ENCODE measurements at regions not wholly inside any gene's neighbourhood (a gene's known extent, or its start where the extent isn't known, plus 50 kb on each side); places are given as distances from the start of the nearest gene placed in this dataset.

DNA sequence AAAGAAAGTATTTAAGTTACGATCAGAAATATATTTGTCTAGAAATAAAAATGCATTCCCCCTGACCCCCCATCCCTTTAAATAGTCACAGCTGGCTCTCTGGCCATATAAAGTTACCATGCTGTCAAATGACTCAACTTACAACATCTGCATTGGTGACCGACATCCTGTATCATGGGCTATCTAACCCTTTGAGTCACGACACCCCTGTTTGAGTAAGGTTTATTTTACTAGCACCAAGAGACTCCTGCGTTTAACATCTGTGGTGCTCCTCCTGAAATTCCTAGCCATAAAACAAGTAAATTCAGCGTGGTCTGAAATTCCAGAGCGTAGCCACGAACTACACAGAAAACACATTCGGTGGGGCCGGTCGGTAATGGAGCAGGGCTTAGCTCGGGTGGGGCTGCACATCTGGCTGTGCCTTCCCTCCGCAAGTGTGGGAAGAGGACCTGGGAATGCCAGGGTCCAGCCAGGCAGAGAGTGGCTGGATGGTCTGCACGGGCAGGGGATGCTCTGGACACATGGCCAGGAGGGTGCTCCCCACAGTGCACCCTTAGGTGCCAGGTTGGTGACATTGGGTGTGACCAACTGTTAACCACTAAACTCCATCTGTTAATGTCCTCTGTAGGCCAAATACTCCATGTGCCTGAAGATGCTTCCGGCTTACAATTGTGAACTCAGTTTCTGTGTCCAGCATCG, 53.0 kb upstream of the CLDN14 start:
- DNase-seq: no peak

DNA sequence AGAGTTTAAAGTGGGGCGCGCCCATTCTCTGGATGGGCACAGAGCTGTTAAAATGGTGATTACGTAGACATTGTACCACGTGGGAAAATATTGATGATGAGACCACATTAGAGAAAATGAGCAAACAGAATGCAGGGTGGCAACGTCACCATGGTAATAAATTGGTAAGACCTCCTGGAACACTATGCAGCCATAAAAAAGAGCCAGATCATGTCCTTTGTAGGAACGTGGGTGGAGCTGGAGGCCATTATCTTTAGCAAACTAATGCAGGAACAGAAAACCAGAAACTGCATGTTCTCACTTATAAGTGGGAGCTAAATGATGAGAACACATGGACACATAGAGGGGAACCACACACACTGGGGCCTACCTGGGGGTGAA, 53.5 kb upstream of the CLDN14 start:
- DNase-seq: no peak

DNA sequence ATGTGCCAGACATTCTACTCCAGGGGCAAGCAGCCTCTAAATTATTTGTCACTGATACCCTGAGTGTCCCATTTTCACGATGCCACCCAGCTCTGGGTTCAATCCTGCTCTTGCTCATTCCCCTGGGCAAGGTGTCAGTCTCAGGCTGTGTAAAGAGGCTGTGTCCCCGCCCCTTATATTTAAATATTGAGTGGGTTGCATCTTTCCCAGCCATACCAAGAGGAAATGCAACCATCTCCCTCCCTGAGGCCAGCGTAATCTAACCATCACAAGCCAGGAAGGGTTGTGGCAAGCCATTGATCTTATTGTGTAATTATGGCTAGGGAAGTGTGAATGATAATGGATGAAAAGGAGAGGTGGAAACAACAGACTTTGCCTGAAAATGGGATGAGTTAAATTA, 54.7 kb upstream of the CLDN14 start:
- DNase-seq: no peak

DNA sequence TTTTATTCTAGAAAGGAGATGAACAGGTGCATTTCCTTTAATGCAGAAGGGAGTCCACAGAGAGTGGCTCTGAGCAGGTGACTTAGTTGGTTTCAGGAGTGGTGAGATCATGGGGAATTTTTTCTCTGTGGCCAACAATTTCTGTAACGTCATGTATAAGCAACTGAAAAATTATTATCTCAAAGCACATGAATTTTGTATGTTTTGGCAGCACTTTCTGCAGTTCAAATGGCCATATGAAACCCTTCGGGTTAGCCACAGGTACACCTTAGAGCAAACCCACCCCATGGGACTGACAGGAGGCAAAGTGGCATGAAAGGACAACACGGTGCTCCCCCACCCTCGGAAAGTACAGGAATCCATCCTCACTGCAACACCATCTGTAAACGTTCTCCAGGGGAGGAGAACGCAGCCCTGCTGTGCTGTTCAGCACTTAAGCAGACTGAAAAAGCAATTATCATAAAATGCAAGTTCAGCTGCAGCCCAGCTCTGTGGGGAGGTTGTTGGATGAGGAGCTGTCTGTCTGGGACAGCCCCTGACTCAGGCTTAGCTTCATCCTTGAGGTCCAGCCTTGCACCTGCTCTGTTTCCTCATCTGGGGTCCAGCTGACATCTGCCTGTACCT, 55.8 kb upstream of the CLDN14 start:
- no peak for DNase-seq

DNA sequence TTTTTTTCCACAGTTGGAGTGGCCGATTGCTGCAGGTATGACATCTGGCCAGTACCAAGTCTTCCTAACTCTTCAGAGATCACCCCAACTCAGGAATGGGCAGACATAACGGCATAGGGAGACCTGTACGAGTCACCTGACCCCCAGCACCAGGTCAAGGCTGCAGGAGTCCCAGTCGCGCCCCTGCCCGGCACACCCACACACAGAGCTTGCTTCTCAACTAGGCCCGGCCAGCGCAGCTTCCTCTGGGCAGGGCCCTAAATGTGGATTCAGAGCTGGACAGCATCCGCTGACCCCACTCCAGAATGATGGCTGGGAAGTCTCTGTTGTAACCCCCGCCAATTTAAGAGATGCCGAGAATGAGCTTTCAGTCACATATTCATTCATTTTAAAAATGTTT, 58.8 kb upstream of the CLDN14 start:
- no peak for DNase-seq

DNA sequence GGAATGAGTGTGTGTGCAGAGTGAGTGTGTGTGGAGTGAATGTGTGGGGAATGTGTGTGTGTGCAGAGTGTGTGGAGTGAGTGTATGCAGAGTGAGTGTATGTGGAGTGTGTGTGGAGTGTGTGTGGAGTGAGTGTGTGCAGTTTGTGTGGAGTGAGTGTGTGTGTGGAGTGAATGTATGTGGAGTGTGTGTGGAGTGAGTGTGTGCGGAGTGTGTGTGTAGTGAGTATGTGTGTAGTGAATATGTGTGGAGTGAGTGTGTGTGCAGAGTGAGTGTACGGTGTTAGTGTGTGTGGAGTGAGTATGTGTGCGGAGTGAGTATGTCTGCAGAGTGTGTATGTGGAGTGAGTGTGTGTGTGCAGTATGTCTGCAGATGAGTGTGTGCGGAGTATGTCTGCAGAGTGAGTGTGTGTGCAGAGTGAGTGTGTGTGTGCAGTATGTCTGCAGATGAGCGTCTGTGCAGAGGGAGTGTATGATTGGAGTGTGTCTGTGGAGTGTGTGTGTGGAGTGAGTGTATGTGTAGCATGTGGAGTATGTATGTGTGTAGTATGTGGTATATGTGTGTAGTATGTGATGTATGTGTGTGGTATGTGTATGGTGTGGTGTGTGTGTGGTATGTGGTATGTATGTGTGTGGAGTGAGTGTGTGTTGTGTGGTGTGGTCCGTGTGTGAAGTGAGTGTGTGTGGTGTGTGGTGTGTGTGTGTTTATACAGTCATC, 59.7 kb upstream of the CLDN14 start:
- DNase-seq: no peak

DNA sequence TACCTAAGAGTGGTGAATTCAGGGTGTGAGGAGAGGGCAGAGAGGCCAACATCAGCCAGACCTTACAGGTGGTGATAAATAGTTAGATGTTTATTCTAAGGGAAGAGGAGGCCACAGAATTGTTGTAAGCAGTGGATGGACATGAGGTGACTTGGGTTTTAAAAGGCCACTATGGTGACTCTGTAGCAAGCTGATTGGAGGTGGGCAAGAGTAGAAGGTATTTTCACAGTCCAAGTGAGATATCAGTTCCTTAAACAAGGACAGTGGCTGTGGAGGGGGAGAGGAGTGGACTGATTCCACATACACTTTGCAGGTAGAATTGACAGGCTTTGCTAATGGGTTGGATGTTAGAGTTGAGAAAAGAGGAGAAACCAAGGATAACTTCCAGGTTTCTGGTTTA, 60.8 kb upstream of the CLDN14 start:
- no peak for DNase-seq

DNA sequence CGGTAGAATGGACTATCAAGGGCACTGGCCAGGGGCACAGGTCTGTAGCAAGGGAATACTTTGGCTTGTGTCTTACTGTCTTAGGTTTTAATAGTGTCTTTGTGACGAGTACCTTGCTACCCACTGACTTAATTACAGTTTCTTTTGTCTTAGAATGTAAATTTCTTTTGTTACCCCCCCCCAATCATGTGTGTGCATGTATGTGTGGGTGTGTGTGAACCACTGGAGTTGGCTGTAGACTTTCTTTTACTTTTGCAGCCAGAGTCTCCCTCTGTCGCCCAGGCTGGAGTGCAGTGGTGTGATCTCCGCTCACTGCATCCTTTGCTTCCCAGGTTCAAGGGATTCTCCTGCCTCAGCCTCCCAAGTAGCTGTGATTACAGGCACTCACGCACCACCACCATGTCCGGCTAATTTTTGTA, 61.8 kb upstream of the CLDN14 start:
- DNase-seq: no peak

DNA sequence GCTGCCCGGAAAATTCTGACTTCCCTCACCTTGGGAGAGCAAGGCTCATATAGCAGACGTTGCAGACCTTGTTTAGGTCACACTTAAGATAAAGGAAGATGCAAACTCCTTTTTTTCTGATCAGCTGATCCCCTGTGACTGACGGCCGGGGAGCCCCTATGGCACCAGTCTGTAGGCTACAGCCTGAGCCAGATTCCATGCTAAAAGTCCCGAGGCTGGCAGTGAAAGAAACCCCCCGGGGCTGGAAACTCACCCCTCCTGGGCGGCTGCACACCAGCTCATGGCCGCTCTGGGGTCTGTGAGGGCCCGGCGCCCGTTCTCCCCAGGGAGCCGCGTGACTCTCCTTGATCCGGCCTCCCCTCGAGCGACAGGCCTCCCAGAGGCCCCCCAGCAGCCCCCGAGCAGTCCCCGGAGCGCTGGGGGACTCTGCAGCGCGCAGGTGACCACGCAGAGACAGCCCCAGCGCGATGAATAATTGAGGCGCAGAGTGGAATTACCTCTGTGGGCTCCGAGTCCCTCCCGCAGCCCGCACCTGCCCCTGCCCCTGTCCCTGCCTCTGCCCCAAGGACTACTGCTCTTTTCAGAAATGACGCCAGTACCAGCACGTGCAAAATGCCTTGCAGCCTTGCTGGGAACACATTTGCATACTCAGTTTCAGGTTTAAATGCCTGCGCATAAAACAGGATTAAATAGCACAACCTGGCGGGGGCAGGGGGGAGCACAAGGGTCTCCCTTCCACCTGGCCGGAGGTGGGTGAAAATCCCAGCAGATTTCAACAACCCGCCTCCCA, 62.6 kb upstream of the CLDN14 start:
- no peak for DNase-seq

DNA sequence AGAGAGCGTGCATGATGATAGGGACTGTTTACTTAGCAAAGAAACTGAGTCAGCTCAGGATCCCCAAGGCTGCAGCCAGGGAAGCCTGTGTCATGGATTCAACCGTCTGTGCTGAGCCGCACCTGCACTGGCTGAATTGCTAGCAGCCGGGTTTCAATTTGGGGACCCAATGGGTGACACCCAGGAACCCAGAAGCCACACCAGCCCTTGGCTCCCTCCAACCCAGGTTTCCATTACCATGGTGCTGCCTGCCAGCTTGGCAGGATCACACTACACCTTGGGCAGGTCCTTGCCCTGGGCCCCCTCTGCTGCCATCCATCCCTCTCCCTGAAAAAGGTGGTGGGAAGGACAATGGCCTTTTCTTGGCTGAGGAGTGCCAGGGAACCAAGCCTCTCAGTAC, 64.0 kb upstream of the CLDN14 start:
- no peak for DNase-seq

DNA sequence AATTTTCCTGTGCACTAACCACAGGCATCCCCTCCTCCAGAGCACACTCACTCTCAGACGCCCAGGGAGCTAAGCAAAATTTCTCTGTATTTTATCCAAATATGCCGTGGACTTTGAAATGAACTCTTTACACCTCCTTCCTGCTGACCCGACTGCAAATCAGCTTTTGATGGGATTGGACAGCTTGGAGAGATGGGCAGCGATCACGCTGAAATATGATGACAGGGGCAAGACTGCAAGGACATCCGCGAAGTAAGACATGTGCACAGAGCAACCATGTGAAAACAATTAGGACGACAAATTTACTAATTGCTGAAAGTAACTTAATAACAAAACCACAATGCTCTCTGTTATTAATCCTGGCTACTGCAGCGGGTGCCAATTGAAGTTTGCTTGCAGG, 64.6 kb upstream of the CLDN14 start:
- no peak for DNase-seq

DNA sequence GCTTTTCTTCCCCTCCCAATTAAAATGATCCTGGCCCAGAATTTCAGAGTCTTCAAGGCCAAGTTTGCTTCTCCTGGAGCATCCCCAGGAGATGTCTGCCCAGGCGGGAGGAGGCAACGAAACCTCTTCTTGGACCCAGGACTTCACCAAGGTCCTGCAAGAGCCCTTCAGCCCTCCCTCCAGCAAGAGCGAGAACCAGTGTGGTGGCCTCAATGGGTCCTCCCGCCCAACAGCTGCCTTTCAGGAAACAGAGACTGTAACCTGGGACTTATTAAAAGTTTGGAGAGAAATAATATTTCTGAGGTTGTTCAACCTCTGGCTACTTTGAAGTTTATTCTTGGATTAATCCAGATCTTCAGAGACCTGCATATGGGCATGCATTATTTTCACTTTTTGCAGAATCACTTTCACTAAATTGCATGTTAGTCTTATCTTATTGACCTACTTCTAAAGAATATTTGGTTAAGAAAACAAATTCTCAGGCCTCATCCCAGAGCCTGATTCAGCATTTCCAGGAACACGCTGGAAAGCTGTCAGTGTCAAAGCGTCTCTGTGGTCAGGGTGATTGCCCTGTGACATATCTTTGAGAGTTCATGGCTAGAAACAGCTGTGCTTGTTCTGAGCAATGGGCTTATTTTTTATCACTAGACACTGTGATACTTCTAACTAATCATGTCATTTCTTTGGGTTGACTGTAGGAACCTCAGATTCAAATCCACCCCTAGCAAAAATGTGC, 66.0 kb upstream of the CLDN14 start:
- peak; percentile 19 for DNase-seq

DNA sequence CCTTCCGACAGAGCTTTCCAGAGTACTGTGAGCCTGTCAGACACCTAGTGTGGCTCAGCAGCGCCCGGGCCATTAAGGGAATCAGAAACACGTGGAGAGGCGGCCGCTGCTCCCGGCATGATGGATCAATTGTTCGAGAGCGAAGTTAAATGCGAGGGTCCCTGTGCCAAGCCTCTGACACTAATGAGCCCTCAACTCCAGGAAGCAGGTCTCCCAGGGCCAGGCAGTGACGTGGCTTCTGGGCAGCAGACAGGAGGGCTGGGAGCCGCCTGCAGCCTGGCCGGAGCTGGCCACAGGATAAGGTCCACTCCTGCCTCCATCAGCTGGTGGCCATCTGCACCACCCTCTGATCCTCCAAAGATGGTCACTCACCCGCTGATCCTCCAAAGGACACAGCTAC, 67.5 kb upstream of the CLDN14 start:
- DNase-seq: no peak

DNA sequence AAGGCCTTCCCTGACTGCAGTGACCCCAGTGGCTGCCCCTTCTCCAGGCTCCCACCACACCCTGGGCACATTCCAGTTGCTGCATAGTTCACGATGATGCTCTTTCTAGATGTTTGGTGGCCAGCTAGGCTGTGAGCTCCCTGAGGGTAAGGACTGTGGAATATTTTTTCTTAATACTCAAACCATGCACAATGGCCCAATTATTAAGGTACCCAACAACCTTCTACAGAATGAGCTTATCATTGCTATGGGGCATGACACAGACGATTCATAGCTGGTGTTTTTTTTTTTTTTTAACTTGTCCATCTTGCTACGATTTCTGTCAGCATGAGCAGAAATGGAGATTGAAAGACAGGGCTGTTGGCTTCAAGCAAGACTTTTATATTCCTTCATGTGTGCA, 68.9 kb upstream of the CLDN14 start:
- no peak for DNase-seq

DNA sequence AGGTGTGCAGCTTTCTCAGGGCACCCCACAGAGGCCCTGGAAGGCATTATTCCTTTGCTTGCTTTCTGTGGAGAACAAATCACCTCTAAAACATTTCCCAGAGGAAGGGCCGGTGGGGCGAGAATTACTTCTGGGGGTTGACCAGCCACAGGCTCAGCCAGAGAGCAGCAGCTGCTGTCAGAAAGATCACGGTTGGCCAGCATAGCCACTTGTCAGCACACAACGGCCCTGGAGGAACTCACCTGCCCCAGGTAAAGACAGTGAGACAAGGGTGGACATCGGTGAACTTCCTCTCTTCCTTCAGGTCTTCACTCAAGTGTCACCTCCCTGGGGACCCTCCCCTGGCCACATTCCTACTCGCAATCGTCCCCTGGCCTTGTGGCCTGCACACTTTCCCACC, 69.5 kb upstream of the CLDN14 start:
- no peak for DNase-seq

DNA sequence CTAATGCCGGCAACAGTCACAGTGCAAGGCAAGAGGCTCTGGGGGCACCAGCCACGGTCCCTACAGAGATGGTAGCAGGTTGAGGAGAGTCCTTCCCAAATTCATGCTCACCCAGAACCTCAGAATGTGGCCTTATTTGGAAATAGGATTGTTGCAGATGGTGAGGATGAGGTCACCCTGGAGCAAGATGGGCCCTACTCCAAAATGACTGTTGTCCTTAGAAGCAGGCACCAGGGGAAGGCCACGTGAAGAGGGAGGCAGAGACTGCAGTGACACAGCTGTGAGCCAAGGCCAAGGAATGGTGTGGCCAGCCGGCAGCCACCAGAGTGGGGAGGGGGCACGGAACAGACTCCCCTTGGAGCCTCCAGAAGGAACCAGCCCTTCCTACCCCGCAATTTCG, 70.8 kb upstream of the CLDN14 start:
- peak; percentile 54 for DNase-seq

DNA sequence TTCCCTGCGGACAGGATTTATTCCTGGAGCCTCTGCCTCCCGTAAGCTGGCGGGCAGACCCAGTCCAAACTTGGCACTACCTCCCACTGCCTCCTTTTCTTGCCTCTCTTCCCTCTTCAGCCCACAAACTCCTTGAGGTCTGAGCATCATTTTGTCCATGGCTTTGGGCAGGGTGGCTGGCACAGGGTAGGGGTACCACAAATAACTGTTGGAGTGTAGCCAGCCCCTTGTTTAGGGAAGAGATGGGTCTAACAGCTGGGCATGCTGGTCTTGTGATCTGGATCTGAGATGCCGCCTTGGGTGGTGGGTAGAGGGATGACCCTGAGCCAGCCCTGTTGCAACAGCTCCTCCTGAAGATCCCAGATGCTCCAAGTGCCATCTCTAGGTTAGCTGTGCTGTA, 71.4 kb upstream of the CLDN14 start:
- DNase-seq: no peak

DNA sequence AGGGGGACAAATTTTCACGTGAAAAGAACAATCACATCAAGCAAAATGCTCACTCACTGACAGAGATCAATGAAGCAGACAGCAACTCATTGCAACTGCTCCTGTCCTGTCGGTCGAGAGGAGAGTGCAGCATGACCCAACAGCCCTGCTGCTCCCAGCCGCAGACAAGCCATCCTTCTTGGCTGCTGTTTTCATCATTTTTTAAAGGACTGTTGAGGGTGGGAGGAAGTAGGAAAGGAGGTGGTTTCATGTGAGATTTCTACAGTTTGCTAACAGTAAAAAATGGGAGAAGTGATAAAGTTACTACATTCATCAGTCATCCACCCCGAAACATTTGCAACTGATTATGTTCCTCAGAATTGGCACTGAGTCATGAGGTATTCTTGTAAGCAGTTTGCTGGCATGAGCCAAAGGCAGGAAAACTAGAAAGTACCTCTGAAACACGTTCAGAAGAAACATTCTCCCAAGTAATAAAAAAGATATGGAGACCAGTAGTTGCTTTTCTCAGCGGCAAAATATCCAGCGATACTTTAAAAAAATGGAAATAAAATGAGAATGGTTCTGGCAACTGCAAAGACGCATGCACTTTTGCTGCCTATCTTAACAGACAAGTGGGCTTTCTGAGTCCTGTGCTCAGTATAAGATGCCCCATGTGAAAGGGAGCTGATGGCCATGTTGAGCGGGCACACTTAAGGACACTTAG, 72.0 kb upstream of the CLDN14 start:
- DNase-seq: peak; percentile 84

DNA sequence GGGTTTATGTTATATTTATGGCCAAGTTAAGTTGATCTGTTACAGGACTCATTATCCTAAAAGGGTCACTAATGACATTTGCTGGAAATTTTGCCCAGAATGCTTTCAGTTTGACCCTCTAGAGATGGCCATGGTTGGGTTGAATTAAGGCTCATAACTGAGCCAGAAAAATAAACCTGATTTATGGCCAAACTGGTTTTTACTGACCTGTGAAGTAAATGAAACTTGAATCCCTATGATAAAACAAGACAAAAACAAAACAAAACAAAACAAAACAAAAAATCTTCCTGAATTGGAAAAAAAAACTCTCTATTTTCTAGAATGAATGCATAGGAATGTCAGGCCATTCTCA, 72.5 kb upstream of the CLDN14 start:
- no peak for DNase-seq

DNA sequence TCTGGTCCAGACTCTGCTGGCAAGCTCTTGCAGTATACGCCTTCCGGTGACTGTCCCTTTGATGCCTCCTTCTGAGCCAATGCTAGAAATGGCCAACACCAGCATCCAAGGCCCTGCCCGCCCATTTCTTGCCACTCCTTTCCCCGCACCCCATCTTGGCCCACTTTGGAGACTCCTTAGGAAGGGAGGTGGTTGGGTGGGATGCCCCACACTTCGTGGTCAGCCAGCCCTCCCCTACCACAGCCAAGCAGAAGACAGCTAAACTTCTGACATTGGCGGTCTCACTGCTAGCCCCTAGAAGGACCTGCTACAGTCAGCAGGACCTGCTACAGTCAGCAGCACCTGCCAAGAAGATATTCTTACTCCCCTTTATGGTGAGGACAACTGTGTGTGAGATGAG, 73.5 kb upstream of the CLDN14 start:
- no peak for DNase-seq

DNA sequence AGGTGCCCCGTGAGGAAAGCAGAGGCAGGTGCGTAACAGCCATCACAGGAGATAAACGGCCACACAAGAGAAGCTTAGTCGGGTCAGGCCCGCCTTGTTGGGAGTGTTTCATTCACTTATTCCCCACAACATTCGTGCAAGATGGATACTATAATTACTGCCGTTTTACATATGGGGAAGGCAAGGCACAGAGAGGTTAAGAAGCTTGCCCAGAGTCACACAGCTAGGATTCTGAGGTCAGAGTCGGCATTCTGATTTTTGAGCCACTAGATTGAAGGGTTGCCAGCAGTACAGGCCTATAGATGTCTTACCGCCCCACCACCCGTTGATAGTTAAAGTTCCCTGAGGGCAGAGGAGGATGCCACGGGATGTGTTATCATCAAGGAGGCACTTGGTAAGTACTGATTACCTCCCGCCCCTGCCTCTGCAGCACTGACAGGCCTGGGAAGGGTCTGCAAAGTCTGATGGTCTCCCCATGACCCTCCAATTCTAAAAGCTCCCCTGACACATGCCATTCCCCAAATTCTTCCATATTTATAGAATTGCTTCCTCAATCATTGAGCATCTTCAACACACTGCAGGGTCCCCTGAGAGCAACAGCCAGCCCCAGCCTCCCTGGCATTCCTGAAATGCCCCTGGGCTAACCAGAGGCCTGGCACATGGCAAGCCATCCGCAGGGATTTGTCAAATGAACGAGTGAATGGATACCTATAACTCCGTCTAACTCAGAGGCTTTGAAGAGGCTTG, 74.7 kb upstream of the CLDN14 start:
- peak; percentile 10 for DNase-seq

All from fibroblast of skin of scalp (primary cell).